Keratinocyte (primary cell): ENCODE measurements at regions not wholly inside any gene's neighbourhood (a gene's known extent, or its start where the extent isn't known, plus 50 kb on each side); places are given as distances from the start of the nearest gene placed in this dataset.

ENCODE experiments used
- DNase-seq: peaks from one replicate; pipeline ENCODE4 v3.0.0-alpha.2; 2011; ENCODE audit warnings: low read depth, missing footprints, low spot score
- FAIRE-seq: peaks from 2 replicates; lab custom pipeline; 2011; peaks lifted over from hg19 to GRCh38; lab: Jason Lieb, UNC
- H2AFZ ChIP-seq: 2 replicates; pipeline ENCODE4 v1.6.0; 2012; ENCODE audit warnings: low read length, control low read depth, inconsistent platforms; ENCODE audit not compliant: control insufficient read depth
- H3K27ac ChIP-seq: 2 replicates; pipeline ENCODE4 v1.5.1; 2011; ENCODE audit warnings: low read length; ENCODE audit not compliant: control insufficient read depth, insufficient read depth
- H3K27me3 ChIP-seq: 3 replicates; pipeline ENCODE4 v1.6.0; 2011; ENCODE audit warnings: low read length; ENCODE audit not compliant: control insufficient read depth, insufficient read depth; ENCODE audit errors: extremely low read depth
- H3K36me3 ChIP-seq, 2 experiments: 2 replicates in 1 of 2; 3 replicates in 1 of 2; pipeline ENCODE4 v1.5.1; 2011; ENCODE audit warnings: low read length in 2 of 2, mild to moderate bottlenecking in 1 of 2; ENCODE audit not compliant: control insufficient read depth in 2 of 2, insufficient read depth in 2 of 2; ENCODE audit errors: extremely low read depth in 1 of 2
- H3K4me1 ChIP-seq: 3 replicates; pipeline ENCODE4 v1.5.1; 2011; ENCODE audit warnings: low read length; ENCODE audit not compliant: control insufficient read depth, insufficient read depth; ENCODE audit errors: extremely low read depth
- H3K4me2 ChIP-seq: 3 replicates; pipeline ENCODE4 v1.6.0; 2011; ENCODE audit warnings: low read depth, low read length; ENCODE audit not compliant: control insufficient read depth, insufficient read depth; ENCODE audit errors: extremely low read depth
- H3K4me3 ChIP-seq, 3 experiments: fragments of 200-600 bp in 1 of 3; sonication (generic) in 1 of 3; 2 replicates in 2 of 3; 3 replicates in 1 of 3; pipeline ENCODE4 v1.5.1; 2011 to 2016; ENCODE audit warnings: low read length in 3 of 3, mild to moderate bottlenecking in 3 of 3, control low read depth in 2 of 3, inconsistent platforms in 1 of 3, low read depth in 1 of 3, mixed read lengths in 1 of 3, mixed run types in 1 of 3, moderate library complexity in 1 of 3; ENCODE audit not compliant: control insufficient read depth in 2 of 3, insufficient read depth in 2 of 3; ENCODE audit errors: extremely low read depth in 1 of 3
- H3K79me2 ChIP-seq: 2 replicates; pipeline ENCODE4 v1.6.0; 2012; ENCODE audit warnings: low read length; ENCODE audit not compliant: control insufficient read depth, insufficient read depth
- H3K9ac ChIP-seq: 3 replicates; pipeline ENCODE4 v1.6.0; 2011; ENCODE audit warnings: low read length; ENCODE audit not compliant: control insufficient read depth, insufficient read depth; ENCODE audit errors: extremely low read depth
- H3K9me1 ChIP-seq: 3 replicates; pipeline ENCODE4 v1.6.0; 2011; ENCODE audit warnings: low read length; ENCODE audit not compliant: control insufficient read depth, insufficient read depth; ENCODE audit errors: extremely low read depth
- H3K9me3 ChIP-seq: 2 replicates; pipeline ENCODE4 v1.5.1; 2012; ENCODE audit warnings: low read depth, low read length; ENCODE audit not compliant: control insufficient read depth
- H4K20me1 ChIP-seq: 3 replicates; pipeline ENCODE4 v1.6.0; 2011; ENCODE audit warnings: low read length; ENCODE audit not compliant: control insufficient read depth, insufficient read depth; ENCODE audit errors: extremely low read depth
- CTCF ChIP-seq, 3 experiments: IDR thresholded peaks in 1 of 3; conservative IDR thresholded peaks in 1 of 3; optimal IDR thresholded peaks in 1 of 3; 2 replicates in 2 of 3; 3 replicates in 1 of 3; pipeline versions ENCODE3 to v1.5.1; 2011; ENCODE audit warnings: low read length in 3 of 3, mild to moderate bottlenecking in 3 of 3, moderate library complexity in 2 of 3, control low read depth in 1 of 3, inconsistent platforms in 1 of 3; ENCODE audit not compliant: insufficient read depth in 2 of 3; ENCODE audit errors: extremely low read depth in 1 of 3
- EZH2 ChIP-seq: IDR thresholded peaks from one replicate; pipeline ENCODE4 v1.6.1; 2012; ENCODE audit warnings: inconsistent platforms, mild to moderate bottlenecking, low read length, moderate library complexity
- dilution Hi-C: fragments of 300-500 bp; cut with MboI; formaldehyde crosslinking; loops from one replicate; pipeline ENCODE4 v1.7.0; 2020; ENCODE audit warnings: low sequenced_read_pairs; ENCODE audit not compliant: extremely low pct_ligation_motif_present

- FAIRE-seq (no peak), DNase-seq (no peak)
- no peak overlapping the region for H3K27ac ChIP-seq
- no peaks in the 10 kb centered on the region for H3K4me1 ChIP-seq
- no peaks in the 10 kb centered on the region for H3K9me3 ChIP-seq
- no peak overlapping the region for H3K9ac ChIP-seq
- H2AFZ ChIP-seq: no peak overlapping the region
- H3K4me3 ChIP-seq: no peak overlapping the region
- no peaks in the 10 kb centered on the region for H3K27me3 ChIP-seq
- TF ChIP-seq EZH2 (no peak), CTCF (optimal IDR thresholded peaks at IDR 0.05 in 1 of 3, IDR thresholded peaks at IDR 0.05 in 1 of 3, conservative IDR thresholded peaks at IDR 0.05 in 1 of 3; ENCODE audit: extremely low read depth in 1 of 3, insufficient read depth in 2 of 3, low read length in 3 of 3) (no peak)
- H3K36me3 ChIP-seq: no peaks in the 10 kb centered on the region
- no peaks in the 10 kb centered on the region for H3K9me1 ChIP-seq
- H3K79me2 ChIP-seq: no peaks in the 10 kb centered on the region
- H3K4me2 ChIP-seq: no peak overlapping the region
- dilution Hi-C loops: no loop called here
- no peaks in the 10 kb centered on the region for H4K20me1 ChIP-seq
Observed at GRCh38 chr17:69916761-69917160, 158.3 kb upstream of the KCNJ16 start.

- H3K27me3 ChIP-seq: no peaks in the 10 kb centered on the region
- TF ChIP-seq EZH2 (no peak), CTCF (optimal IDR thresholded peaks at IDR 0.05 in 1 of 3, IDR thresholded peaks at IDR 0.05 in 1 of 3, conservative IDR thresholded peaks at IDR 0.05 in 1 of 3; ENCODE audit: extremely low read depth in 1 of 3, insufficient read depth in 2 of 3, low read length in 3 of 3) (no peak)
- no peaks in the 10 kb centered on the region for H3K36me3 ChIP-seq
- H3K4me1 ChIP-seq: no peaks in the 10 kb centered on the region
- no peak overlapping the region for H3K4me3 ChIP-seq
- H3K9me1 ChIP-seq: no peaks in the 10 kb centered on the region
- no peak overlapping the region for H3K27ac ChIP-seq
- H3K9me3 ChIP-seq: no peaks in the 10 kb centered on the region
- no peak overlapping the region for H3K4me2 ChIP-seq
- H4K20me1 ChIP-seq: no peaks in the 10 kb centered on the region
- H3K9ac ChIP-seq: no peak overlapping the region
- dilution Hi-C loops: no loop called here
- no peak overlapping the region for H2AFZ ChIP-seq
- no peaks in the 10 kb centered on the region for H3K79me2 ChIP-seq
- DNase-seq: no peak
- FAIRE-seq: no peak
Observed at GRCh38 chr17:69918164-69918563, 156.9 kb upstream of the KCNJ16 start.
